Naive thymus-derived CD8-positive, alpha-beta T cell (primary cell): ENCODE measurements at regions not wholly inside any gene's neighbourhood (a gene's known extent, or its start where the extent isn't known, plus 50 kb on each side); places are given as distances from the start of the nearest gene placed in this dataset.

Source experiments
- ATAC-seq, 2 donors: fragments of 150-1000 bp; cut with Tn5 transposase in 1 of 2; sonication (Bioruptor Pico), chemical (Tn5 transposase) in 1 of 2; 1 replicate in 1 of 2; 2 replicates in 1 of 2; pipeline ENCODE4 v1.10.0; 2021; ENCODE audit warnings: mild to moderate bottlenecking in 2 of 2, moderate library complexity in 2 of 2
- POLR2A ChIA-PET: fragments of 350-600 bp; sonication (Branson Sonifier 250); formaldehyde crosslinking; loops from one replicate; lab custom pipeline; 2021; ENCODE audit warnings: antibody characterized with exemption; lab: Charles Lee
- DNase-seq, 10 donors: peaks; one replicate each; pipeline versions ENCODE4 v3.0.0 to v3.0.0-alpha.2; 2020 to 2022
- H3K27ac Mint-ChIP-seq, 10 donors: one replicate each; pipeline ENCODE4 v1.8.0; 2020 to 2022; ENCODE audit warnings: mild to moderate bottlenecking in 10 of 10, mixed read lengths in 10 of 10, moderate library complexity in 4 of 10, inconsistent platforms in 1 of 10
- H3K27me3 Mint-ChIP-seq, 5 donors: one replicate each; pipeline ENCODE4 v1.8.0; 2021 to 2022; ENCODE audit warnings: mixed read lengths in 5 of 5
- H3K36me3 Mint-ChIP-seq, 3 donors: one replicate each; pipeline ENCODE4 v1.8.0; 2020 to 2022; ENCODE audit warnings: mixed read lengths in 3 of 3, mild to moderate bottlenecking in 2 of 3, inconsistent platforms in 1 of 3
- H3K4me1 Mint-ChIP-seq, 4 donors: one replicate each; pipeline ENCODE4 v1.8.0; 2021 to 2022; ENCODE audit warnings: mixed read lengths in 4 of 4
- H3K4me3 Mint-ChIP-seq, 10 donors: one replicate each; pipeline ENCODE4 v1.8.0; 2020 to 2022; ENCODE audit warnings: mild to moderate bottlenecking in 10 of 10, mixed read lengths in 10 of 10, moderate library complexity in 6 of 10, inconsistent platforms in 1 of 10
- H3K9me3 Mint-ChIP-seq, 9 donors: one replicate each; pipeline ENCODE4 v1.8.0; 2020 to 2022; ENCODE audit warnings: mixed read lengths in 9 of 9, mild to moderate bottlenecking in 3 of 9, inconsistent platforms in 1 of 9, moderate library complexity in 1 of 9

DNA sequence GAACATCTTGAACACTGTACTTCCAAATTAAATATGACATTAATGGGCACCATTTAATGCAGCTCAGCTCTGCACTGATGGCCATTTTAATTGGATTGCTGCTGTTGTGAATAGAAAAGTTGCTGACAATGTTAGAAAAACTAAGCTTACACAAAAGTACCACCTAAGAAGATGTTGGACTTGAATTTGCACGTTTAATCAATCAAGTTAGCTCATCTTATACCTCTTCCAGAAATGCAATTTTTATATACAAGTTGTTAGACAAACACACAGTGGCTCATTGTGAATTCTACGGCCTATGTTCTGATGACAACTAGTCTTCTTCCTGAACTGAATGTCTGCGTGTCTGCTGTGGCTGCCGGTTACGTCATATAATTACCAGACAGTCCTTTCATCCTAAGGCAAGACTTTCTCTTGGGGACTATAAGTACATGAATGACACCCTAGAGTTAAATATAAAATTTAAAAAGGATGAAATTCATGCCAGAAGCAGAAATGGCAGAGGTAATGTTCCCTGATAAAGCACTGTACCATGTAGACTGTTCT is 330.2 kb downstream of the EPM2A start:
- no peaks in the 10 kb centered on the region for H3K4me1 Mint-ChIP-seq
- H3K9me3 Mint-ChIP-seq = peaks cover 0 to 6% (median 0%) of the 10 kb centered on the region in 9 donors
- no peak for ATAC-seq
- POLR2A ChIA-PET = no interaction called here
- peaks cover 0 to 3% (median 2%) of the 10 kb centered on the region in 5 donors for H3K27me3 Mint-ChIP-seq
- no peaks in the 10 kb centered on the region for H3K36me3 Mint-ChIP-seq
- no peak overlapping the region for H3K4me3 Mint-ChIP-seq
- no peak overlapping the region for H3K27ac Mint-ChIP-seq
- no peak for DNase-seq

DNA sequence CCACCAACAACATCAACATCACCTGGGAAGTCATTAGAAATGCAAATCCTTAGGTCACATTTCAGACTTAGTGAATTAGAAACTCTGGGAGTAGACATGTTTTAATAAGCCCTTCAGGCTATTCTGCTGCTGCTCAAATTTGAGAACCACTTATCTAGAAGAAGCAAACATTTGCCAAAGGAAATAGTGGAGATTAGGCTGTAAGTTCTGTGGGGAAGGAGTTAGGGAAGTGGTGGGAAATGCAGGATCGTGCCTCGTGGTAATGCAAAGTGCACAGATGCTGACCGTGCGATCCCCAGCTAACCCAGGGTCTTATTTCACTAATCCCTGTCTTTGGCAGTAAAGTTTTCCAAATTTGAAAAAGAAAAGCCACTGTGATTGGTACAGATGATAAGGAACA is 328.5 kb downstream of the EPM2A start:
- no peak for ATAC-seq
- Mint-ChIP-seq H3K9me3 (peaks cover 0 to 6% (median 0%) of the 10 kb centered on the region in 9 donors), H3K27ac (no peak overlapping the region), H3K27me3 (peaks cover 0 to 3% (median 0%) of the 10 kb centered on the region in 5 donors), H3K4me1 (no peaks in the 10 kb centered on the region), H3K36me3 (no peaks in the 10 kb centered on the region), H3K4me3 (no peak overlapping the region)
- POLR2A ChIA-PET = no interaction called here
- DNase-seq = no peak

GRCh38 chr6:145415616-145416015 is 319.7 kb downstream of the EPM2A start:
- POLR2A ChIA-PET = no interaction called here
- no peak overlapping the region for H3K27ac Mint-ChIP-seq
- H3K27me3 Mint-ChIP-seq = peaks cover 0 to 10% (median 1%) of the 10 kb centered on the region in 5 donors
- H3K4me1 Mint-ChIP-seq = no peaks in the 10 kb centered on the region
- peaks cover 0 to 8% (median 0%) of the 10 kb centered on the region in 9 donors for H3K9me3 Mint-ChIP-seq
- no peaks in the 10 kb centered on the region for H3K36me3 Mint-ChIP-seq
- no peak overlapping the region for H3K4me3 Mint-ChIP-seq
- DNase-seq (no peak), ATAC-seq (no peak)

GRCh38 chr6:145420599-145420998 is 314.7 kb downstream of the EPM2A start:
- no peaks in the 10 kb centered on the region for H3K4me1 Mint-ChIP-seq

GRCh38 chr6:145423936-145424335 is 311.4 kb downstream of the EPM2A start:
- Mint-ChIP-seq H3K27me3 (peaks cover 0 to 5% (median 0%) of the 10 kb centered on the region in 5 donors), H3K9me3 (peaks cover 0 to 3% (median 0%) of the 10 kb centered on the region in 9 donors), H3K36me3 (no peaks in the 10 kb centered on the region), H3K4me1 (no peaks in the 10 kb centered on the region), H3K4me3 (no peak overlapping the region), H3K27ac (no peak overlapping the region)
- DNase-seq (no peak), ATAC-seq (no peak)
- POLR2A ChIA-PET = no interaction called here

More at GRCh38 chr6:145420599-145420998, 314.7 kb downstream of the EPM2A start:
- no peaks in the 10 kb centered on the region for H3K36me3 Mint-ChIP-seq
- H3K9me3 Mint-ChIP-seq = peaks cover 0 to 3% (median 0%) of the 10 kb centered on the region in 9 donors
- no peak overlapping the region for H3K4me3 Mint-ChIP-seq
- no peak for ATAC-seq
- H3K27me3 Mint-ChIP-seq = peaks cover 0 to 12% (median 1%) of the 10 kb centered on the region in 5 donors
- DNase-seq = no peak
- no peak overlapping the region for H3K27ac Mint-ChIP-seq
- POLR2A ChIA-PET = no interaction called here

DNA sequence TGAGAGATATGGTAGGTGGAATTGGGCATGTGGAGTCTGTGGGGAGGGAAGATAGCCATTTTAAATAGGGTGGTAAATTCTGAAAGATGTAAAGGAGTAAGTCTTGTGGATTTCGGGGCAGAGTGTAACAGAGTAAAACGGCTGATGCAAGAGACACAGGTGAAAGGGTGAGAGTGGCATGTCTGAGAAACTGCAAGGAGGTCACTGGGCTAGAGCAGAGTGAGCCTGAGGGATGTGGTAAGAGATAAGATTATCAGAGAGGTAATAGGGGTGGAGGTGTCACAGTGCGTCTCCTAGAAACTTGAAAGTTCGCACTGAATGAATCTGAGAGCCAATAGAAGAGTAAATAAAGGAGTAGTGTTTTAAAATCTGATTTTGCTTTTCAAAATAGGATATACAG is 308.1 kb downstream of the EPM2A start:
- Mint-ChIP-seq H3K27me3 (peaks cover 0 to 5% (median 0%) of the 10 kb centered on the region in 5 donors), H3K4me3 (no peak overlapping the region), H3K27ac (no peak overlapping the region), H3K36me3 (no peaks in the 10 kb centered on the region), H3K4me1 (no peaks in the 10 kb centered on the region), H3K9me3 (peaks cover 0 to 7% (median 0%) of the 10 kb centered on the region in 9 donors)
- DNase-seq = no peak
- POLR2A ChIA-PET = no interaction called here
- no peak for ATAC-seq

DNA sequence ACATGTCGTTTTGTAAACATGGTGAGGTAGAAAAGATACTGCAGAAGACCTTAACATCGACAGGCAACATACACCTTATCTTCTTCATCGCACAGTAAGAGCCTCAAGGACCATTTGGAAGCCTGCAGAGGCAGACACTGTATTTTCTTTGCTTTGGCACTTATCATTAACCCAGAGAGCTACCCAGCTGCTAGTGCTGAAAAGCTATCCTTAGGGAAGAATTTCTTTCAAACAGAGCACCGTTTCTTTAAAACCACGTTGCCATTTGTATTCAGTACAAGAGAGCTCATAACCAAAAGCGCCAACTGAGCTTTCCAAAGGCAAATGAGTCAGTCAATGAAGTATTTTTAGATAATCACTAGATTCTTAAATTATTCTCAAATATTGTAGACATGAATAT is 306.6 kb downstream of the EPM2A start:
- Mint-ChIP-seq H3K9me3 (peaks cover 0 to 4% (median 0%) of the 10 kb centered on the region in 9 donors), H3K36me3 (no peaks in the 10 kb centered on the region), H3K27me3 (no peaks in the 10 kb centered on the region), H3K27ac (no peak overlapping the region), H3K4me3 (no peak overlapping the region), H3K4me1 (no peaks in the 10 kb centered on the region)
- DNase-seq (no peak), ATAC-seq (no peak)
- POLR2A ChIA-PET = no interaction called here

DNA sequence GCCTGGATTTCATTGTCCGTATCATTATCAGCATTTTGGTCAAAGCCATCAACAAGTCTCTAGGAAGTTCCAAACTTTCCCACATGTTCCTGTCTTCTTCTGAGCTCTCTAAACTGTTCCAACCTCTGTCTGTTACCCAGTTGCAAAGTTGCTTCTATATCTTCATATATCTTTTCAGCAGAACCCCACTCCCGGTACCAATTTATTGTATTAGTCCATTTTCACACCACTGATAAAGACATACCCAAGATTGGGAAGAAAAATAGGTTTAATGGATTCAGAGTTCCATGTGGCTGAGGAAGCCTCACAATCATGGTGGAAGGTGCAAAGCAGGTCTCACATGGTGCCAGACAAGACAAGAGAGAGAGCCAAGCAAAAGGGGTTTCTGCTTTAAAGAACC is 293.2 kb downstream of the EPM2A start:
- H3K27ac Mint-ChIP-seq = no peak overlapping the region
- H3K9me3 Mint-ChIP-seq = peaks cover 20 to 75% (median 39%) of the 10 kb centered on the region in 9 donors
- peaks cover 0 to 13% (median 0%) of the 10 kb centered on the region in 5 donors for H3K27me3 Mint-ChIP-seq
- no peak overlapping the region for H3K4me3 Mint-ChIP-seq
- ATAC-seq (no peak), DNase-seq (no peak)
- POLR2A ChIA-PET = no interaction called here
- H3K36me3 Mint-ChIP-seq = peaks cover 0 to 27% (median 0%) of the 10 kb centered on the region in 3 donors
- H3K4me1 Mint-ChIP-seq = peaks cover 0 to 2% (median 0%) of the 10 kb centered on the region in 4 donors

GRCh38 chr6:145445674-145446073 is 289.6 kb downstream of the EPM2A start:
- Mint-ChIP-seq H3K4me1 (peaks cover 0 to 2% (median 0%) of the 10 kb centered on the region in 4 donors), H3K27me3 (peaks cover 0 to 9% (median 0%) of the 10 kb centered on the region in 5 donors), H3K27ac (no peak overlapping the region), H3K9me3 (peaks cover 17 to 77% (median 48%) of the 10 kb centered on the region in 9 donors), H3K4me3 (no peak overlapping the region), H3K36me3 (peaks cover 0 to 22% (median 0%) of the 10 kb centered on the region in 3 donors)
- DNase-seq (no peak), ATAC-seq (no peak)
- POLR2A ChIA-PET = no interaction called here

DNA sequence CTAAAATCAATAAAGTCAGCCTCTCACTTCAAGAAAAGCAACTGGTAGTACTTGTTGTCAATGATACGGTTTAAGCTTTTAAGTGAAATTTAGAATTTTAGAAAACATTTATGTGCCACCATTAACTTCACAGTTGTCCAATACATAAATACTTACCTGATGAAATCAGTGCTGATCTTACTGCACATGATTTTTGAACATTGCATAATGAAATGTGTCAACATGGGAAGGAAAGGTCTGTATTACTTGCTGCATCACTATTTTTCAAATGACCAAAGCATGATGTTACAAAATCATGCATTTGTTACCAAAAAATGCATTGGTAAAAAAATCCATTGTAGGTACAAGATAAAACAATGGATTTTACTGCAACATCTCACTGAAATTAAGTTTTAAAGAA is 284.3 kb downstream of the EPM2A start:
- POLR2A ChIA-PET = interaction anchor here (0.6 kb wide), 1 partner anchor 33 kb away, joined by 3 read pairs; no protein-coding TSS in a partner anchor

DNA sequence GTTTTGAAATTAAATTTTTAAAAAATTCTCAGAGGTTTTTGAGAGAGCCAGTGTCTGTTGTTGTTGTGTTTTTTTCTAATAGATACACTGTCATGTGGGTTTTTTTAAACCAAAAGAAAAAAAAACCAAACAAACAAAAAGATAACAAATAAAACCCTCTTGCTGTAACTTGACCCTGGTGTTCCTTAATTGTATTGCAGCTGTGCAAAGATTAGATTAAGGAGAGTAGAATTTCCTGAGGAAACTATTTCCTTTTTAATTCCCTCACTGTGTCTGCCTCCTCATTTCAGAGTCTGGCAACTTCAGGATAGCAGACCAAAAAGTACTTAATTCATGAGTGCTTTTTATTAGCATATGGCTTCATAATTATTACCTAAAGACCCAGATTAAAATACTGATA is 281.9 kb downstream of the EPM2A start:
- H3K27ac Mint-ChIP-seq = no peak overlapping the region
- no peak overlapping the region for H3K4me3 Mint-ChIP-seq
- no peaks in the 10 kb centered on the region for H3K36me3 Mint-ChIP-seq
- ATAC-seq (no peak), DNase-seq (no peak)
- POLR2A ChIA-PET = no interaction called here
- no peaks in the 10 kb centered on the region for H3K27me3 Mint-ChIP-seq
- peaks cover 0 to 9% (median 2%) of the 10 kb centered on the region in 9 donors for H3K9me3 Mint-ChIP-seq
- H3K4me1 Mint-ChIP-seq = no peaks in the 10 kb centered on the region

More for the DNA sequence above, 284.3 kb downstream of the EPM2A start:
- Mint-ChIP-seq H3K4me1 (no peaks in the 10 kb centered on the region), H3K36me3 (peaks cover 0 to 8% (median 0%) of the 10 kb centered on the region in 3 donors), H3K27ac (no peak overlapping the region), H3K4me3 (no peak overlapping the region), H3K27me3 (no peaks in the 10 kb centered on the region), H3K9me3 (peaks cover 4 to 26% (median 11%) of the 10 kb centered on the region in 9 donors)
- DNase-seq = no peak
- no peak for ATAC-seq

- POLR2A ChIA-PET = no interaction called here
- H3K36me3 Mint-ChIP-seq = no peaks in the 10 kb centered on the region
- no peaks in the 10 kb centered on the region for H3K4me1 Mint-ChIP-seq
- DNase-seq (no peak), ATAC-seq (no peak)
- peaks cover 0 to 9% (median 2%) of the 10 kb centered on the region in 9 donors for H3K9me3 Mint-ChIP-seq
- no peak overlapping the region for H3K27ac Mint-ChIP-seq
- H3K27me3 Mint-ChIP-seq = no peaks in the 10 kb centered on the region
- H3K4me3 Mint-ChIP-seq = no peak overlapping the region
Measured at GRCh38 chr6:145454006-145454405, 281.3 kb downstream of the EPM2A start.

- H3K4me3 Mint-ChIP-seq = no peak overlapping the region
- no peak for ATAC-seq
- peaks cover 0 to 2% (median 0%) of the 10 kb centered on the region in 9 donors for H3K9me3 Mint-ChIP-seq
- H3K36me3 Mint-ChIP-seq = no peaks in the 10 kb centered on the region
- no peak for DNase-seq
- no peak overlapping the region for H3K27ac Mint-ChIP-seq
- H3K4me1 Mint-ChIP-seq = no peaks in the 10 kb centered on the region
- no peaks in the 10 kb centered on the region for H3K27me3 Mint-ChIP-seq
- POLR2A ChIA-PET = no interaction called here
Measured at GRCh38 chr6:145457556-145457955, 277.8 kb downstream of the EPM2A start.

- Mint-ChIP-seq H3K27ac (no peak overlapping the region), H3K36me3 (peaks cover 0 to 6% (median 0%) of the 10 kb centered on the region in 3 donors), H3K4me1 (no peaks in the 10 kb centered on the region), H3K4me3 (no peak overlapping the region), H3K27me3 (peaks cover 0 to 3% (median 0%) of the 10 kb centered on the region in 5 donors), H3K9me3 (peaks cover 7 to 18% (median 12%) of the 10 kb centered on the region in 9 donors)
- POLR2A ChIA-PET = no interaction called here
- no peak for DNase-seq
- ATAC-seq = no peak
Measured at GRCh38 chr6:145468534-145468933, 266.8 kb downstream of the EPM2A start.
